ENCODE measurements at regions not wholly inside any gene's neighbourhood (a gene's known extent, or its start where the extent isn't known, plus 50 kb on each side); places are given as distances from the start of the nearest gene placed in this dataset.

- Histone ChIP-seq H3K79me2 (ENCODE audit: low read length) (no peaks in the 10 kb centered on the region), H3K4me1 (ENCODE audit: low read length) (no peaks in the 10 kb centered on the region), H3K4me2 (ENCODE audit: low read depth, low read length) (no peak overlapping the region), H3F3A (ENCODE audit: insufficient read depth, low read length) (no peaks in the 10 kb centered on the region), H3K9me3 (replicated peaks; ENCODE audit: insufficient read depth, low read length) (no peaks in the 10 kb centered on the region), H2AFZ (ENCODE audit: low read length) (no peak overlapping the region), H3K9me2 (replicated peaks; ENCODE audit: insufficient read depth, low read length) (no peaks in the 10 kb centered on the region), H3K9ac (ENCODE audit: low read length) (no peak overlapping the region), H3K4me3 (ENCODE audit: low read length) (no peak overlapping the region), H4K20me1 (ENCODE audit: insufficient read depth, low read length) (no peaks in the 10 kb centered on the region), H3K27ac (ENCODE audit: low read length) (no peak overlapping the region), H3K36me3 (replicated peaks; ENCODE audit: insufficient read depth, low read length) (no peaks in the 10 kb centered on the region), H3K27me3 (replicated peaks; ENCODE audit: insufficient read depth, low read length) (no peaks in the 10 kb centered on the region)
- no peak for TF ChIP-seq EZH2 (optimal IDR thresholded peaks at IDR 0.05; ENCODE audit: low read depth, low read length)
- TF ChIP-seq CTCF (IDR thresholded peaks at IDR 0.05; ENCODE audit: low read length), result no peak
- TF ChIP-seq EZH2phosphoT487 (IDR thresholded peaks at IDR 0.05; ENCODE audit: low read length), result no peak
- no peak for DNase-seq
Measured at GRCh38 chr1:222390181-222390580, 157.7 kb downstream of the HHIPL2 start.

- no peak overlapping the region for H3K4me3 ChIP-seq (ENCODE audit: low read length)
- no peak for DNase-seq
- no peaks in the 10 kb centered on the region for H3K27me3 ChIP-seq (replicated peaks; ENCODE audit: insufficient read depth, low read length)
- no peak overlapping the region for H3K27ac ChIP-seq (ENCODE audit: low read length)
- no peaks in the 10 kb centered on the region for H3K4me1 ChIP-seq (ENCODE audit: low read length)
- H3F3A ChIP-seq (ENCODE audit: insufficient read depth, low read length), result no peaks in the 10 kb centered on the region
- no peak overlapping the region for H3K4me2 ChIP-seq (ENCODE audit: low read depth, low read length)
- no peak overlapping the region for H3K9ac ChIP-seq (ENCODE audit: low read length)
- no peaks in the 10 kb centered on the region for H3K9me3 ChIP-seq (replicated peaks; ENCODE audit: insufficient read depth, low read length)
- H3K79me2 ChIP-seq (ENCODE audit: low read length), result no peaks in the 10 kb centered on the region
- no peaks in the 10 kb centered on the region for H3K9me2 ChIP-seq (replicated peaks; ENCODE audit: insufficient read depth, low read length)
- no peak overlapping the region for H2AFZ ChIP-seq (ENCODE audit: low read length)
- H4K20me1 ChIP-seq (ENCODE audit: insufficient read depth, low read length), result no peaks in the 10 kb centered on the region
- TF ChIP-seq CTCF (IDR thresholded peaks at IDR 0.05; ENCODE audit: low read length) (no peak; the same call in 1 of the 2 replicates), EZH2phosphoT487 (IDR thresholded peaks at IDR 0.05; ENCODE audit: low read length) (no peak), EZH2 (optimal IDR thresholded peaks at IDR 0.05; ENCODE audit: low read depth, low read length) (no peak)
- no peaks in the 10 kb centered on the region for H3K36me3 ChIP-seq (replicated peaks; ENCODE audit: insufficient read depth, low read length)
Measured at GRCh38 chr1:222387007-222387814, 160.7 kb downstream of the HHIPL2 start.

GRCh38 chr1:222385955-222386354 lies 161.9 kb downstream of the HHIPL2 start:
- TF ChIP-seq EZH2 (optimal IDR thresholded peaks at IDR 0.05; ENCODE audit: low read depth, low read length) (no peak), CTCF (IDR thresholded peaks at IDR 0.05; ENCODE audit: low read length) (no peak), EZH2phosphoT487 (IDR thresholded peaks at IDR 0.05; ENCODE audit: low read length) (no peak)
- Histone ChIP-seq H3K4me3 (ENCODE audit: low read length) (no peak overlapping the region), H4K20me1 (ENCODE audit: insufficient read depth, low read length) (no peaks in the 10 kb centered on the region), H3K9me3 (replicated peaks; ENCODE audit: insufficient read depth, low read length) (no peaks in the 10 kb centered on the region), H3K27ac (ENCODE audit: low read length) (no peak overlapping the region), H3K9me2 (replicated peaks; ENCODE audit: insufficient read depth, low read length) (no peaks in the 10 kb centered on the region), H3K36me3 (replicated peaks; ENCODE audit: insufficient read depth, low read length) (no peaks in the 10 kb centered on the region), H3K4me2 (ENCODE audit: low read depth, low read length) (no peak overlapping the region), H2AFZ (ENCODE audit: low read length) (no peak overlapping the region), H3K4me1 (ENCODE audit: low read length) (no peaks in the 10 kb centered on the region), H3F3A (ENCODE audit: insufficient read depth, low read length) (no peaks in the 10 kb centered on the region), H3K27me3 (replicated peaks; ENCODE audit: insufficient read depth, low read length) (no peaks in the 10 kb centered on the region), H3K9ac (ENCODE audit: low read length) (no peak overlapping the region), H3K79me2 (ENCODE audit: low read length) (no peaks in the 10 kb centered on the region)
- no peak for DNase-seq
